H1 (cell line): ENCODE measurements at regions not wholly inside any gene's neighbourhood (a gene's known extent, or its start where the extent isn't known, plus 50 kb on each side); places are given as distances from the start of the nearest gene placed in this dataset.

Experiments used
- CTCF ChIA-PET: fragments of 300-600 bp; sonication (Branson Sonifier 250); formaldehyde crosslinking; loops from one replicate; lab custom pipeline; 2021; ENCODE audit not compliant: partially characterized antibody; lab: Charles Lee
- POLR2A ChIA-PET: fragments of 300-600 bp; sonication (Branson Sonifier 250); formaldehyde crosslinking; loops from one replicate; lab custom pipeline; 2021; ENCODE audit warnings: inconsistent platforms; ENCODE audit not compliant: partially characterized antibody; lab: Charles Lee
- DNase-seq, 2 experiments: peaks; one replicate each; pipeline versions ENCODE4 v3.0.0 to v3.0.0-alpha.2; 2010 to 2022; ENCODE audit warnings: low spot score in 2 of 2, low read depth in 1 of 2, mixed read lengths in 1 of 2
- FAIRE-seq: peaks from 2 replicates; lab custom pipeline; 2011; peaks lifted over from hg19 to GRCh38; lab: Jason Lieb, UNC
- H2AFZ ChIP-seq: 2 replicates; pipeline ENCODE4 v1.8.1; 2012; ENCODE audit warnings: low read length, inconsistent platforms
- H2AK5ac ChIP-seq: 2 replicates; pipeline ENCODE4 v1.6.1; 2013; ENCODE audit warnings: low read depth, low read length
- H2BK120ac ChIP-seq: replicated peaks from 2 replicates; pipeline ENCODE3; 2013; ENCODE audit warnings: low read depth, low read length, inconsistent platforms
- H2BK12ac ChIP-seq: 2 replicates; pipeline ENCODE4 v1.6.1; 2013; ENCODE audit warnings: low read depth, low read length
- H2BK15ac ChIP-seq: 2 replicates; pipeline ENCODE4 v1.6.1; 2013; ENCODE audit warnings: low read length
- H2BK20ac ChIP-seq: 2 replicates; pipeline ENCODE4 v1.6.1; 2013; ENCODE audit warnings: low read length
- H2BK5ac ChIP-seq: 2 replicates; pipeline ENCODE4 v1.6.1; 2013; ENCODE audit warnings: low read depth, low read length
- H3K14ac ChIP-seq: 2 replicates; pipeline ENCODE4 v1.6.1; 2013; ENCODE audit warnings: inconsistent platforms; ENCODE audit not compliant: insufficient read length
- H3K18ac ChIP-seq: 2 replicates; pipeline ENCODE4 v1.6.1; 2013; ENCODE audit warnings: low read length; ENCODE audit errors: extremely low read depth
- H3K23ac ChIP-seq: 2 replicates; pipeline ENCODE4 v1.6.1; 2013; ENCODE audit warnings: inconsistent platforms; ENCODE audit not compliant: insufficient read length
- H3K23me2 ChIP-seq: 2 replicates; pipeline ENCODE4 v1.6.1; 2013; ENCODE audit warnings: low read depth, low read length
- H3K27ac ChIP-seq: 2 replicates; pipeline ENCODE4 v1.6.1; 2011; ENCODE audit warnings: low read depth, low read length, inconsistent platforms
- H3K27me3 ChIP-seq, 4 experiments: replicated peaks in 1 of 4; 1 replicate in 1 of 4; 2 replicates in 3 of 4; pipeline versions ENCODE4 v1.6.1 to v1.8.1; 2011 to 2013; ENCODE audit warnings: low read length in 3 of 4, mild to moderate bottlenecking in 3 of 4, inconsistent platforms in 2 of 4, mixed read lengths in 2 of 4, moderate library complexity in 1 of 4; ENCODE audit not compliant: control insufficient read depth in 3 of 4, insufficient read depth in 3 of 4; ENCODE audit errors: extremely low read depth in 1 of 4
- H3K36me3 ChIP-seq, 4 experiments: 2 replicates each; pipeline versions ENCODE4 v1.6.1 to v1.8.1; 2011 to 2013; ENCODE audit warnings: mild to moderate bottlenecking in 4 of 4, low read length in 3 of 4, moderate library complexity in 2 of 4, control low read depth in 1 of 4, inconsistent platforms in 1 of 4; ENCODE audit not compliant: insufficient read depth in 4 of 4, control insufficient read depth in 2 of 4
- H3K4ac ChIP-seq: replicated peaks from 2 replicates; pipeline ENCODE3; 2013; ENCODE audit warnings: low read length, low read depth, mixed read lengths, inconsistent platforms; ENCODE audit not compliant: insufficient read length
- H3K4me1 ChIP-seq, 4 experiments: replicated peaks in 1 of 4; 1 replicate in 1 of 4; 2 replicates in 3 of 4; pipeline versions ENCODE4 v1.6.1 to v1.8.1; 2011 to 2013; ENCODE audit warnings: low read length in 3 of 4, inconsistent platforms in 2 of 4, mixed read lengths in 1 of 4; ENCODE audit not compliant: insufficient read depth in 4 of 4, control insufficient read depth in 3 of 4
- H3K4me2 ChIP-seq, 2 experiments: 2 replicates each; pipeline versions ENCODE4 v1.6.1 to v1.8.1; 2011 to 2013; ENCODE audit warnings: low read depth in 2 of 2, low read length in 2 of 2, control low read depth in 1 of 2, inconsistent platforms in 1 of 2, mild to moderate bottlenecking in 1 of 2; ENCODE audit not compliant: insufficient read depth in 1 of 2
- H3K4me3 ChIP-seq, 4 experiments: fragments of 200-600, 300-600 bp in 1 of 4; sonication (generic), shearing (Covaris generic), sonication (Bioruptor Twin) in 1 of 4; 2 replicates each; pipeline versions ENCODE4 v1.5.1 to v1.8.1; 2011 to 2016; ENCODE audit warnings: low read length in 4 of 4, low read depth in 3 of 4, control low read depth in 2 of 4, inconsistent platforms in 2 of 4, mild to moderate bottlenecking in 2 of 4, mixed read lengths in 1 of 4, moderate library complexity in 1 of 4; ENCODE audit not compliant: insufficient read depth in 2 of 4; ENCODE audit errors: extremely low read depth in 1 of 4
- H3K56ac ChIP-seq: replicated peaks from 2 replicates; pipeline ENCODE3; 2013; ENCODE audit warnings: low read depth, mild to moderate bottlenecking, mixed read lengths, low read length, inconsistent platforms; ENCODE audit not compliant: insufficient read length
- H3K79me1 ChIP-seq: 2 replicates; pipeline ENCODE4 v1.6.1; 2013; ENCODE audit warnings: low read depth, low read length, control low read depth
- H3K79me2 ChIP-seq, 2 experiments: 2 replicates each; pipeline versions ENCODE4 v1.6.1 to v1.8.1; 2012 to 2013; ENCODE audit warnings: low read length in 2 of 2, mild to moderate bottlenecking in 2 of 2, inconsistent platforms in 1 of 2; ENCODE audit not compliant: insufficient read depth in 2 of 2, control insufficient read depth in 1 of 2
- H3K9ac ChIP-seq, 4 experiments: replicated peaks in 1 of 4; 1 replicate in 1 of 4; 2 replicates in 3 of 4; pipeline versions ENCODE4 v1.6.1 to v1.8.1; 2011 to 2013; ENCODE audit warnings: low read depth in 3 of 4, low read length in 3 of 4, control low read depth in 2 of 4, mild to moderate bottlenecking in 2 of 4, moderate library complexity in 2 of 4, inconsistent platforms in 1 of 4; ENCODE audit errors: extremely low read depth in 1 of 4
- H3K9me3 ChIP-seq, 2 experiments: 2 replicates each; pipeline versions ENCODE4 v1.6.1 to v1.8.1; 2012 to 2013; ENCODE audit warnings: mild to moderate bottlenecking in 2 of 2, moderate library complexity in 2 of 2, control low read depth in 1 of 2, inconsistent platforms in 1 of 2, low read depth in 1 of 2, low read length in 1 of 2, mixed read lengths in 1 of 2; ENCODE audit not compliant: insufficient read depth in 2 of 2
- H4K20me1 ChIP-seq, 2 experiments: replicated peaks in 1 of 2; 2 replicates each; pipeline versions ENCODE3 to v1.8.1; 2011 to 2013; ENCODE audit warnings: inconsistent platforms in 2 of 2, low read length in 2 of 2, mild to moderate bottlenecking in 1 of 2; ENCODE audit not compliant: insufficient read depth in 2 of 2, control insufficient read depth in 1 of 2
- H4K5ac ChIP-seq: 2 replicates; pipeline ENCODE4 v1.6.1; 2013; ENCODE audit warnings: low read length, low read depth, mixed read lengths, inconsistent platforms; ENCODE audit not compliant: insufficient read length
- H4K8ac ChIP-seq: 2 replicates; pipeline ENCODE4 v1.8.0; 2013; ENCODE audit warnings: mild to moderate bottlenecking, moderate library complexity, low read length, inconsistent platforms; ENCODE audit not compliant: insufficient read depth; ENCODE audit errors: extremely low read depth
- H4K91ac ChIP-seq: replicated peaks from 2 replicates; pipeline ENCODE3; 2013; ENCODE audit warnings: low read length, mixed read lengths, inconsistent platforms; ENCODE audit not compliant: insufficient read length
- EZH2 ChIP-seq: fragments of 200-600 bp; sonication (generic); IDR thresholded peaks from 2 replicates; pipeline ENCODE4 v1.7.1; 2012; ENCODE audit warnings: low read depth, mild to moderate bottlenecking, moderate library complexity, low read length, inconsistent platforms; ENCODE audit not compliant: severe bottlenecking
- POU5F1 ChIP-seq: IDR thresholded peaks from 2 replicates; pipeline ENCODE4 v1.6.1; 2011; ENCODE audit warnings: low read depth, mild to moderate bottlenecking, low read length, moderate library complexity
- SP4 ChIP-seq: IDR thresholded peaks from 2 replicates; pipeline ENCODE4 v1.6.1; 2012; ENCODE audit warnings: low read length, inconsistent platforms
- WGBS, 2 experiments: shearing (Covaris generic) in 1 of 2; methylation state at CpG; one replicate each; pipeline versions ENCODE4 v1.1.6 to v1.1.7; 2013 to 2015; ENCODE audit warnings: low lambda C conversion rate in 2 of 2, mixed read lengths in 2 of 2, inconsistent platforms in 1 of 2, low coverage in 1 of 2, missing lambda C conversion rate in 1 of 2; ENCODE audit not compliant: insufficient replicate concordance in 2 of 2, insufficient coverage in 1 of 2, insufficient read length in 1 of 2; ENCODE audit errors: extremely low coverage in 1 of 2, missing lambda C conversion rate in 1 of 2; 5-methylcytosine and 5-hydroxymethylcytosine counted together

GRCh38 chr9:85112933-85113418 lies 443.4 kb downstream of the NTRK2 start:
- H3K4ac ChIP-seq: no peak overlapping the region
- WGBS, 2 experiments: 83% methylated on average over 6 of the region's 6 CpGs; no CpG with 5 or more reads in 1 of the 2 experiments
- H2BK12ac ChIP-seq: no peak overlapping the region
- no peak overlapping the region for H2AFZ ChIP-seq
- H3K23ac ChIP-seq: no peak overlapping the region
- H3K4me2 ChIP-seq: no peak overlapping the region
- no peaks in the 10 kb centered on the region for H3K4me1 ChIP-seq
- TF ChIP-seq POU5F1 (no peak), SP4 (no peak), EZH2 (no peak)
- H3K18ac ChIP-seq: no peak overlapping the region
- H2BK20ac ChIP-seq: no peak overlapping the region
- no peak overlapping the region for H3K14ac ChIP-seq
- no peaks in the 10 kb centered on the region for H3K27me3 ChIP-seq
- no peak overlapping the region for H3K9ac ChIP-seq
- H3K79me2 ChIP-seq: no peaks in the 10 kb centered on the region
- H2AK5ac ChIP-seq: no peak overlapping the region
- DNase-seq: no peak
- H2BK15ac ChIP-seq: no peak overlapping the region
- H4K5ac ChIP-seq: no peak overlapping the region
- no peaks in the 10 kb centered on the region for H4K20me1 ChIP-seq
- no peaks in the 10 kb centered on the region for H3K36me3 ChIP-seq
- no peak overlapping the region for H4K8ac ChIP-seq
- H3K9me3 ChIP-seq: no peaks in the 10 kb centered on the region
- no peak overlapping the region for H3K27ac ChIP-seq
- H2BK120ac ChIP-seq: no peak overlapping the region
- FAIRE-seq: no peak
- no peak overlapping the region for H3K56ac ChIP-seq
- no peaks in the 10 kb centered on the region; the same call in 1 of the 2 replicates for H3K23me2 ChIP-seq
- H2BK5ac ChIP-seq: no peak overlapping the region
- no peaks in the 10 kb centered on the region for H3K79me1 ChIP-seq
- no peak overlapping the region for H4K91ac ChIP-seq
- POLR2A ChIA-PET: no interaction called here
- CTCF ChIA-PET: interaction anchor here (1.4 kb wide), 1 partner anchor 8 kb away, joined by 3 read pairs; no protein-coding TSS in a partner anchor
- H3K4me3 ChIP-seq: no peak overlapping the region
